ENCODE measurements at regions not wholly inside any gene's neighbourhood (a gene's known extent, or its start where the extent isn't known, plus 50 kb on each side); places are given as distances from the start of the nearest gene placed in this dataset.

- H3K27me3 ChIP-seq (ENCODE audit: control insufficient read depth, extremely low read depth, insufficient read depth, low read length), result peaks cover 6% of the 10 kb centered on the region
- H3K4me3 ChIP-seq (ENCODE audit: control insufficient read depth in 2 of 3, extremely low read depth in 1 of 3, insufficient read depth in 2 of 3, low read depth in 1 of 3, low read length in 3 of 3), result no peak overlapping the region
- DNase-seq (ENCODE audit: low read depth, low spot score) (no peak), FAIRE-seq (no peak)
- H2AFZ ChIP-seq (ENCODE audit: control insufficient read depth, low read length), result no peak overlapping the region
- H3K9me1 ChIP-seq (ENCODE audit: control insufficient read depth, extremely low read depth, insufficient read depth, low read length), result no peaks in the 10 kb centered on the region
- H3K79me2 ChIP-seq (ENCODE audit: control insufficient read depth, insufficient read depth, low read length), result no peaks in the 10 kb centered on the region
- no peaks in the 10 kb centered on the region for H4K20me1 ChIP-seq (ENCODE audit: control insufficient read depth, extremely low read depth, insufficient read depth, low read length)
- dilution Hi-C loops (cut with MboI; ENCODE audit: extremely low pct_ligation_motif_present, low sequenced_read_pairs), result no loop called here
- no peaks in the 10 kb centered on the region for H3K36me3 ChIP-seq (ENCODE audit: control insufficient read depth in 2 of 2, extremely low read depth in 1 of 2, insufficient read depth in 2 of 2, low read length in 2 of 2)
- no peak overlapping the region for H3K27ac ChIP-seq (ENCODE audit: control insufficient read depth, insufficient read depth, low read length)
- H3K9me3 ChIP-seq (ENCODE audit: control insufficient read depth, low read depth, low read length), result no peaks in the 10 kb centered on the region
- H3K4me1 ChIP-seq (ENCODE audit: control insufficient read depth, extremely low read depth, insufficient read depth, low read length), result no peaks in the 10 kb centered on the region
- TF ChIP-seq CTCF (optimal IDR thresholded peaks at IDR 0.05 in 1 of 3, IDR thresholded peaks at IDR 0.05 in 1 of 3, conservative IDR thresholded peaks at IDR 0.05 in 1 of 3; ENCODE audit: extremely low read depth in 1 of 3, insufficient read depth in 2 of 3, low read length in 3 of 3), result no peak
- H3K4me2 ChIP-seq (ENCODE audit: control insufficient read depth, extremely low read depth, insufficient read depth, low read depth, low read length), result no peak overlapping the region
- H3K9ac ChIP-seq (ENCODE audit: control insufficient read depth, extremely low read depth, insufficient read depth, low read length), result no peak overlapping the region
Measured at GRCh38 chr2:45318686-45319085, 292.4 kb downstream of the SRBD1 start.

- Histone ChIP-seq H3K27me3 (ENCODE audit: control insufficient read depth, extremely low read depth, insufficient read depth, low read length) (peaks cover 2% of the 10 kb centered on the region), H3K4me2 (ENCODE audit: control insufficient read depth, extremely low read depth, insufficient read depth, low read depth, low read length) (no peak overlapping the region), H3K4me3 (ENCODE audit: control insufficient read depth in 2 of 3, extremely low read depth in 1 of 3, insufficient read depth in 2 of 3, low read depth in 1 of 3, low read length in 3 of 3) (no peak overlapping the region), H3K79me2 (ENCODE audit: control insufficient read depth, insufficient read depth, low read length) (no peaks in the 10 kb centered on the region), H3K9me3 (ENCODE audit: control insufficient read depth, low read depth, low read length) (no peaks in the 10 kb centered on the region), H3K36me3 (ENCODE audit: control insufficient read depth in 2 of 2, extremely low read depth in 1 of 2, insufficient read depth in 2 of 2, low read length in 2 of 2) (no peaks in the 10 kb centered on the region), H2AFZ (ENCODE audit: control insufficient read depth, low read length) (no peak overlapping the region), H3K9ac (ENCODE audit: control insufficient read depth, extremely low read depth, insufficient read depth, low read length) (no peak overlapping the region), H3K27ac (ENCODE audit: control insufficient read depth, insufficient read depth, low read length) (no peak overlapping the region), H3K4me1 (ENCODE audit: control insufficient read depth, extremely low read depth, insufficient read depth, low read length) (no peaks in the 10 kb centered on the region), H4K20me1 (ENCODE audit: control insufficient read depth, extremely low read depth, insufficient read depth, low read length) (no peaks in the 10 kb centered on the region), H3K9me1 (ENCODE audit: control insufficient read depth, extremely low read depth, insufficient read depth, low read length) (no peaks in the 10 kb centered on the region)
- TF ChIP-seq EZH2 (IDR thresholded peaks at IDR 0.05; ENCODE audit: low read length) (no peak), CTCF (optimal IDR thresholded peaks at IDR 0.05 in 1 of 3, IDR thresholded peaks at IDR 0.05 in 1 of 3, conservative IDR thresholded peaks at IDR 0.05 in 1 of 3; ENCODE audit: extremely low read depth in 1 of 3, insufficient read depth in 2 of 3, low read length in 3 of 3) (no peak)
- DNase-seq (ENCODE audit: low read depth, low spot score) (no peak), FAIRE-seq (no peak)
- dilution Hi-C loops (cut with MboI; ENCODE audit: extremely low pct_ligation_motif_present, low sequenced_read_pairs), result no loop called here
Measured at GRCh38 chr2:45316576-45317338, 294.3 kb downstream of the SRBD1 start.

Data from keratinocyte (primary cell).